Lung (tissue), 11 donors: ENCODE measurements at regions not wholly inside any gene's neighbourhood (a gene's known extent, or its start where the extent isn't known, plus 50 kb on each side); places are given as distances from the start of the nearest gene placed in this dataset.
"Not testable (repeated sequence)": the region's sequence is repeated elsewhere in the genome, so short reads cannot be mapped to it uniquely, and the experiment has no call there.

Experiments
- ATAC-seq: fragments of 200-7000 bp; cut with Tn5 transposase; one replicate; pipeline ENCODE4 v1.9.1; 2020; ENCODE audit warnings: moderate number of reproducible peaks; ENCODE audit not compliant: insufficient read depth, low FRiP score
- DNase-seq, 3 donors: peaks; one replicate each; pipeline ENCODE4 v3.0.0-alpha.2; 2013 to 2017
- H3K27ac ChIP-seq, 2 donors: one replicate each; pipeline ENCODE4 v1.5.1; 2013; ENCODE audit warnings: mild to moderate bottlenecking in 2 of 2, moderate library complexity in 2 of 2, control low read depth in 1 of 2, inconsistent platforms in 1 of 2, low read depth in 1 of 2, low read length in 1 of 2
- H3K27me3 ChIP-seq, 3 donors: one replicate each; pipeline ENCODE4 v1.5.1; 2013; ENCODE audit warnings: low read length in 2 of 3; ENCODE audit not compliant: control insufficient read depth in 3 of 3, insufficient read depth in 3 of 3
- H3K36me3 ChIP-seq, 4 donors: one replicate each; pipeline ENCODE4 v1.5.1; 2013; ENCODE audit warnings: low read length in 4 of 4, mild to moderate bottlenecking in 1 of 4, moderate library complexity in 1 of 4; ENCODE audit not compliant: control insufficient read depth in 4 of 4, insufficient read depth in 4 of 4
- H3K4me1 ChIP-seq, 5 donors: one replicate each; pipeline ENCODE4 v1.5.1; 2013; ENCODE audit warnings: low read length in 5 of 5, mild to moderate bottlenecking in 2 of 5, moderate library complexity in 1 of 5; ENCODE audit not compliant: control insufficient read depth in 5 of 5, insufficient read depth in 5 of 5
- H3K4me3 ChIP-seq: one replicate; pipeline ENCODE4 v1.5.1; 2013; ENCODE audit warnings: mild to moderate bottlenecking, control low read depth, moderate library complexity
- H3K9ac ChIP-seq, 2 donors: one replicate each; pipeline ENCODE4 v1.5.1; 2013; ENCODE audit warnings: low read length in 2 of 2, control low read depth in 1 of 2; ENCODE audit not compliant: insufficient read depth in 1 of 2
- H3K9me3 ChIP-seq, 4 donors: one replicate each; pipeline ENCODE4 v1.5.1; 2013; ENCODE audit warnings: low read length in 3 of 4, mild to moderate bottlenecking in 1 of 4, moderate library complexity in 1 of 4; ENCODE audit not compliant: control insufficient read depth in 4 of 4, insufficient read depth in 3 of 4
- WGBS, 2 donors: extraction: QIAGEN DNeasy Blood & Tissue Kit; methylation state at CpG; one replicate each; pipeline ENCODE4 v1.1.7; 2013; 5-methylcytosine and 5-hydroxymethylcytosine counted together
- TF ChIP-seq, protein P1 (sequence below): IDR thresholded peaks from 2 replicates; pipeline ENCODE4 v1.5.1; 2012; ENCODE audit warnings: mild to moderate bottlenecking; ENCODE audit errors: control extremely low read depth, extremely low read depth
- donor health status: control.
- donor health status: control.
- donor health status: Bipolar disorder and iron deficiency.
- donor health status: healthy.
- donor health status: DM: yes; HTN: yes; CAD: no.

- no peak overlapping the region for H3K4me3 ChIP-seq
- peaks cover 0 to 5% (median 0%) of the 10 kb centered on the region in 4 donors for H3K9me3 ChIP-seq
- 58 to 63% methylated on average over 5 of the region's 5 CpGs for WGBS, 2 donors
- no peaks in the 10 kb centered on the region for H3K4me1 ChIP-seq
- DNase-seq (no peak), ATAC-seq (no peak)
- TF ChIP-seq, protein P1, sequence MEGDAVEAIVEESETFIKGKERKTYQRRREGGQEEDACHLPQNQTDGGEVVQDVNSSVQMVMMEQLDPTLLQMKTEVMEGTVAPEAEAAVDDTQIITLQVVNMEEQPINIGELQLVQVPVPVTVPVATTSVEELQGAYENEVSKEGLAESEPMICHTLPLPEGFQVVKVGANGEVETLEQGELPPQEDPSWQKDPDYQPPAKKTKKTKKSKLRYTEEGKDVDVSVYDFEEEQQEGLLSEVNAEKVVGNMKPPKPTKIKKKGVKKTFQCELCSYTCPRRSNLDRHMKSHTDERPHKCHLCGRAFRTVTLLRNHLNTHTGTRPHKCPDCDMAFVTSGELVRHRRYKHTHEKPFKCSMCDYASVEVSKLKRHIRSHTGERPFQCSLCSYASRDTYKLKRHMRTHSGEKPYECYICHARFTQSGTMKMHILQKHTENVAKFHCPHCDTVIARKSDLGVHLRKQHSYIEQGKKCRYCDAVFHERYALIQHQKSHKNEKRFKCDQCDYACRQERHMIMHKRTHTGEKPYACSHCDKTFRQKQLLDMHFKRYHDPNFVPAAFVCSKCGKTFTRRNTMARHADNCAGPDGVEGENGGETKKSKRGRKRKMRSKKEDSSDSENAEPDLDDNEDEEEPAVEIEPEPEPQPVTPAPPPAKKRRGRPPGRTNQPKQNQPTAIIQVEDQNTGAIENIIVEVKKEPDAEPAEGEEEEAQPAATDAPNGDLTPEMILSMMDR, result no peak
- H3K36me3 ChIP-seq, result no peaks in the 10 kb centered on the region
- no peaks in the 10 kb centered on the region for H3K27me3 ChIP-seq
- H3K27ac ChIP-seq, result no peak overlapping the region
- H3K9ac ChIP-seq, result no peak overlapping the region
Observed at GRCh38 chr19:28553005-28553404, 659.9 kb downstream of the UQCRFS1 start.

DNA sequence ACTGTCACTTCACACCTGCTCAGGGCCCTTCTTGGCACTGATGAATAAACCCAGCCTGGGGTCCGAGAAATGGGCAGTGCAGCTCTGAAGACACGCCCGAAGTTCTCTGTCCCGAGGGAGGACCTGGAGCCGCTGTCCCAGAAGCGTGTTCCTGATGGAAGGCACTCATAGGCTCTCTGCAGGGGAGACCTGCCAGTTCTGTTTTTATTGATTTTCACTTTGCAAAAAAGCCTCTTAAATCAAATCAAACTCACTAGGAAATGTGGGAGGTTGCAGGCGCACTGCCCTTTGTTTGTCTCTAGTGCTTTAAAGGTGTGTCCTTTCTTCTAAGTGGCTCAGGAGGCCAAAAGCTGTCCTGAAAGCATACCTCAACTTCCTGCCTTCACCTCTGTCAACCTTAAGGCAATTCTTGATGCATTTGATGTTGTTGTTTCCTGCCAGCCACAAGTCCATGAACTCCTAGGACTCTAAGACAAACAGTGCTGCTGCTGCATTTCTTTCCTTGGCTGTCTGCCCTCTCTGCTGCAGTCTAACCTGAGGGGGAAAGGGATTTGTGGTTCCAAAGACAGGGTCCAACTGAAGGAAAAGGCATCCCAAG lies 663.2 kb downstream of the UQCRFS1 start:
- WGBS, 2 donors, result 70 to 78% methylated on average over 7 of the region's 7 CpGs
- Histone ChIP-seq H3K9ac (no peak overlapping the region), H3K27me3 (no peaks in the 10 kb centered on the region), H3K4me3 (no peak overlapping the region), H3K4me1 (no peaks in the 10 kb centered on the region), H3K9me3 (peaks cover 0 to 5% (median 0%) of the 10 kb centered on the region in 4 donors), H3K27ac (no peak overlapping the region), H3K36me3 (no peaks in the 10 kb centered on the region)
- TF ChIP-seq, protein P1, result no peak
- DNase-seq (no peak), ATAC-seq (no peak)

GRCh38 chr19:28546148-28546685 lies 666.7 kb downstream of the UQCRFS1 start:
- DNase-seq, result no peak
- 85 to 91% methylated on average over 10 of the region's 10 CpGs for WGBS, 2 donors
- H3K9me3 ChIP-seq, result peaks cover 0 to 3% (median 0%) of the 10 kb centered on the region in 4 donors
- no peak overlapping the region for H3K27ac ChIP-seq
- H3K4me3 ChIP-seq, result no peak overlapping the region
- H3K36me3 ChIP-seq, result no peaks in the 10 kb centered on the region
- no peak for ATAC-seq
- no peak overlapping the region for H3K9ac ChIP-seq
- TF ChIP-seq, protein P1, result no peak
- no peaks in the 10 kb centered on the region for H3K4me1 ChIP-seq
- no peaks in the 10 kb centered on the region for H3K27me3 ChIP-seq

DNA sequence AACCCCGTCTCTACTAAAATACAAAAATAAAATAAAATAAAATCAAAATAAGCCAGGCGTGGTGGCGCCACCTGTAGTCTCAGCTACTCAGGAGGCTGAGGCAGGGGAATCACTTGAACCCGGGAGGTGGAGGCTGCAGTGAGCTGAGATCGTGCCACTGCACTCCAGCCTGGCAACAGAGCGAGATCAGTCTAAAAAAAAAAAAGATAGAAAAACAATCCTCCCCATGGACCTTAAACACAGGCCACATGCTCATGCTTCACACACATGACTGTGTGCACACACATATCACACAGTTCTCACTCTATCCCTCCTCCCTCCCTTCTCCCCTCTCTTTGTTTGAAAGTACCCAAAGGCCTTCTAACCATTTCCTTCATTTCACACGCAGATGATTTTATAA lies 667.6 kb downstream of the UQCRFS1 start:
- H3K27ac ChIP-seq, H3K9me3 ChIP-seq, H3K4me1 ChIP-seq, H3K9ac ChIP-seq, H3K36me3 ChIP-seq, H3K27me3 ChIP-seq, H3K4me3 ChIP-seq, ATAC-seq: not testable (repeated sequence)
- 84 to 91% methylated on average over 7 of the region's 7 CpGs for WGBS, 2 donors
- peak in 1 of 3 donors; percentile 18 for DNase-seq
